ENCODE measurements at regions not wholly inside any gene's neighbourhood (a gene's known extent, or its start where the extent isn't known, plus 50 kb on each side); places are given as distances from the start of the nearest gene placed in this dataset.

- no peaks in the 10 kb centered on the region for H3F3A ChIP-seq (ENCODE audit: insufficient read depth, low read length)
- H3K27ac ChIP-seq (ENCODE audit: low read depth, low read length, poor library complexity, severe bottlenecking): no peak overlapping the region
- no peak overlapping the region for H3K4me3 ChIP-seq (ENCODE audit: low read depth, low read length, poor library complexity, severe bottlenecking)
- no peaks in the 10 kb centered on the region for H3K4me1 ChIP-seq (ENCODE audit: insufficient read depth, low read length, severe bottlenecking)
- no peaks in the 10 kb centered on the region for H3K79me2 ChIP-seq (ENCODE audit: insufficient read depth, low read length)
- no peaks in the 10 kb centered on the region; the same call in 1 of the 2 replicates for H3K9me2 ChIP-seq (ENCODE audit: low read depth, low read length)
- no peak overlapping the region for H3K9ac ChIP-seq (ENCODE audit: low read length)
- no peaks in the 10 kb centered on the region for H3K36me3 ChIP-seq (ENCODE audit: insufficient read depth, low read length)
- TF ChIP-seq, protein P1, sequence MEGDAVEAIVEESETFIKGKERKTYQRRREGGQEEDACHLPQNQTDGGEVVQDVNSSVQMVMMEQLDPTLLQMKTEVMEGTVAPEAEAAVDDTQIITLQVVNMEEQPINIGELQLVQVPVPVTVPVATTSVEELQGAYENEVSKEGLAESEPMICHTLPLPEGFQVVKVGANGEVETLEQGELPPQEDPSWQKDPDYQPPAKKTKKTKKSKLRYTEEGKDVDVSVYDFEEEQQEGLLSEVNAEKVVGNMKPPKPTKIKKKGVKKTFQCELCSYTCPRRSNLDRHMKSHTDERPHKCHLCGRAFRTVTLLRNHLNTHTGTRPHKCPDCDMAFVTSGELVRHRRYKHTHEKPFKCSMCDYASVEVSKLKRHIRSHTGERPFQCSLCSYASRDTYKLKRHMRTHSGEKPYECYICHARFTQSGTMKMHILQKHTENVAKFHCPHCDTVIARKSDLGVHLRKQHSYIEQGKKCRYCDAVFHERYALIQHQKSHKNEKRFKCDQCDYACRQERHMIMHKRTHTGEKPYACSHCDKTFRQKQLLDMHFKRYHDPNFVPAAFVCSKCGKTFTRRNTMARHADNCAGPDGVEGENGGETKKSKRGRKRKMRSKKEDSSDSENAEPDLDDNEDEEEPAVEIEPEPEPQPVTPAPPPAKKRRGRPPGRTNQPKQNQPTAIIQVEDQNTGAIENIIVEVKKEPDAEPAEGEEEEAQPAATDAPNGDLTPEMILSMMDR (IDR thresholded peaks at IDR 0.05; ENCODE audit: low read length): no peak
- TF ChIP-seq EZH2 (IDR thresholded peaks at IDR 0.05; ENCODE audit: borderline replicate concordance, low read length): no peak
- no peaks in the 10 kb centered on the region for H4K20me1 ChIP-seq (ENCODE audit: insufficient read depth, low read length)
- H3K27me3 ChIP-seq (ENCODE audit: insufficient read depth, low read length): no peaks in the 10 kb centered on the region
- no peaks in the 10 kb centered on the region for H3K9me3 ChIP-seq (ENCODE audit: low read length)
- no peak overlapping the region for H2AFZ ChIP-seq (ENCODE audit: low read length)
- no peak overlapping the region for H3K4me2 ChIP-seq (ENCODE audit: low read length)
Measured at GRCh38 chr13:71949441-71949840, 82.4 kb upstream of the DACH1 start.

GRCh38 chr13:71939186-71939585, 72.2 kb upstream of the DACH1 start:
- no peaks in the 10 kb centered on the region for H3F3A ChIP-seq (ENCODE audit: insufficient read depth, low read length)
- no peaks in the 10 kb centered on the region for H4K20me1 ChIP-seq (ENCODE audit: insufficient read depth, low read length)
- TF ChIP-seq, protein P1 (IDR thresholded peaks at IDR 0.05; ENCODE audit: low read length): no peak
- TF ChIP-seq EZH2 (IDR thresholded peaks at IDR 0.05; ENCODE audit: borderline replicate concordance, low read length): no peak
- no peak overlapping the region for H3K4me2 ChIP-seq (ENCODE audit: low read length)
- H3K36me3 ChIP-seq (ENCODE audit: insufficient read depth, low read length): no peaks in the 10 kb centered on the region
- H3K9me3 ChIP-seq (ENCODE audit: low read length): no peaks in the 10 kb centered on the region
- no peaks in the 10 kb centered on the region for H3K9me2 ChIP-seq (ENCODE audit: low read depth, low read length)
- H3K27me3 ChIP-seq (ENCODE audit: insufficient read depth, low read length): no peaks in the 10 kb centered on the region
- H3K9ac ChIP-seq (ENCODE audit: low read length): no peak overlapping the region
- H2AFZ ChIP-seq (ENCODE audit: low read length): no peak overlapping the region
- no peak overlapping the region for H3K4me3 ChIP-seq (ENCODE audit: low read depth, low read length, poor library complexity, severe bottlenecking)
- H3K79me2 ChIP-seq (ENCODE audit: insufficient read depth, low read length): no peaks in the 10 kb centered on the region
- no peaks in the 10 kb centered on the region for H3K4me1 ChIP-seq (ENCODE audit: insufficient read depth, low read length, severe bottlenecking)
- no peak overlapping the region for H3K27ac ChIP-seq (ENCODE audit: low read depth, low read length, poor library complexity, severe bottlenecking)

DNA sequence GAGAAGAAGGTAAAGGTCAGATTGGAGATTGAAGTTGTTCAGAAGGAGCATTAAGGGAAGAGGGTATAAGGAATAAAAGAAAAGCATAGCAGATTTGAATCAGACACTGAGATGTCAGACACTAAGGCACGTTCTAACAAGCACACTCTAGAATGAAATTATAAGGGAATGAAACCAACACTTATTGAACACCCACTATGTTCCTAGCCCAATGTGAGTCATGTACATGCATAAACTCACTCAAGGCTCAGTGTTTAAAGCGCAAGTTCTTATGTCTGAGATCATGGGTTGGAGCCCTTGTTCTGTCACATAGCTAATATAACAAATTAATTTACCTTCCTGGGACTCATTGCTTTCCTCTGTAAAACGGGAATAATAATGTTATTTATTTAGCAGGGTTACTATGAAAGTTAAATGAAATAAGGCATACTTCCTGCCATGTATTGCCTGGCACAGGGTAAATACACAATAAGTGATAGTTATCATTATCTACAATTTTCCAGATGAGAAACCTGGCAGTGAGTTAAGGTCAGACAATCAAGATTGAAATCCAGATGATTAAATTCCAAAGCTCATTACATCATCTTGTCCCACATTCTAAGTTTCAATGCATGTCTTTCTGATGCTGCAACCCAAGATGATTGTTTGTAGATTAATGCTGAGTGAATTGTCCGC, 68.3 kb upstream of the DACH1 start:
- Histone ChIP-seq H3K4me3 (ENCODE audit: low read depth, low read length, poor library complexity, severe bottlenecking) (no peak overlapping the region), H3K4me2 (ENCODE audit: low read length) (no peak overlapping the region), H3K27me3 (ENCODE audit: insufficient read depth, low read length) (no peaks in the 10 kb centered on the region), H3F3A (ENCODE audit: insufficient read depth, low read length) (no peaks in the 10 kb centered on the region), H3K79me2 (ENCODE audit: insufficient read depth, low read length) (no peaks in the 10 kb centered on the region), H3K9ac (ENCODE audit: low read length) (no peak overlapping the region), H3K9me2 (ENCODE audit: low read depth, low read length) (no peaks in the 10 kb centered on the region), H3K4me1 (ENCODE audit: insufficient read depth, low read length, severe bottlenecking) (no peaks in the 10 kb centered on the region), H2AFZ (ENCODE audit: low read length) (no peak overlapping the region), H3K9me3 (ENCODE audit: low read length) (no peaks in the 10 kb centered on the region), H4K20me1 (ENCODE audit: insufficient read depth, low read length) (no peaks in the 10 kb centered on the region), H3K27ac (ENCODE audit: low read depth, low read length, poor library complexity, severe bottlenecking) (no peak overlapping the region), H3K36me3 (ENCODE audit: insufficient read depth, low read length) (no peaks in the 10 kb centered on the region)
- TF ChIP-seq, protein P1 (IDR thresholded peaks at IDR 0.05; ENCODE audit: low read length): no peak
- TF ChIP-seq EZH2 (IDR thresholded peaks at IDR 0.05; ENCODE audit: borderline replicate concordance, low read length): no peak

All from OCI-LY1 (cell line).